ENCODE measurements at regions not wholly inside any gene's neighbourhood (a gene's known extent, or its start where the extent isn't known, plus 50 kb on each side); places are given as distances from the start of the nearest gene placed in this dataset.
"Not testable (repeated sequence)": the region's sequence is repeated elsewhere in the genome, so short reads cannot be mapped to it uniquely, and the experiment has no call there.

DNA sequence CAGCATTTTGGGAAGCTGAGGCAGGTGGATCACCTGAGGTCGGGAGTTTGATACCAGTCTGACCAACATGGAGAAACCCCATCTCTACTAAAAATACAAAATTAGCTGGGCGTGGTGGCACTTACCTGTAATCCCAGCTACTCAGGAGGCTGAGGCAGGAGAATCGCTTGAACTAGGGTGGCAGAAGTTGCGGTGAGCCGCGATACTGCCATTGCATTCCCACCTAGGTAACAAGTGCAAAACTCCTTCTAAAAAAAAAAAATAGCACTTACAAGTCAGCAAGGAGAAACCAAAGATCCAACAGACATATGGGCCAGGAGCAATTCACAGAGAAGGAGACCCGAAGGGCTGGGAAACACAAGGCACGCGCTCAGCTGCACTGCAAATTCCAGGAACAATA is 3951.3 kb upstream of the OR11H1 start:
- H2BK5ac ChIP-seq (ENCODE audit: low read depth, low read length); POLR2A ChIA-PET (ENCODE audit: partially characterized antibody); H3K4me3 ChIP-seq (ENCODE audit: extremely low read depth in 1 of 4, insufficient read depth in 2 of 4, low read depth in 3 of 4, low read length in 4 of 4); H4K5ac ChIP-seq (ENCODE audit: insufficient read length, low read depth, low read length); H2BK20ac ChIP-seq (ENCODE audit: low read length); H3K4ac ChIP-seq (replicated peaks; ENCODE audit: insufficient read length, low read depth, low read length); H3K27ac ChIP-seq (ENCODE audit: low read depth, low read length); H3K27me3 ChIP-seq (replicated peaks in 1 of 4; ENCODE audit: control insufficient read depth in 3 of 4, extremely low read depth in 1 of 4, insufficient read depth in 3 of 4, low read length in 3 of 4); H4K20me1 ChIP-seq (replicated peaks in 1 of 2; ENCODE audit: control insufficient read depth in 1 of 2, insufficient read depth in 2 of 2, low read length in 2 of 2); H3K9ac ChIP-seq (replicated peaks in 1 of 4; ENCODE audit: extremely low read depth in 1 of 4, low read depth in 3 of 4, low read length in 3 of 4); H3K18ac ChIP-seq (ENCODE audit: extremely low read depth, low read length); H3K36me3 ChIP-seq (ENCODE audit: control insufficient read depth in 2 of 4, insufficient read depth in 4 of 4, low read length in 3 of 4); H3K79me1 ChIP-seq (ENCODE audit: low read depth, low read length); H2AFZ ChIP-seq (ENCODE audit: low read length); H3K56ac ChIP-seq (replicated peaks; ENCODE audit: insufficient read length, low read depth, low read length); H3K79me2 ChIP-seq (ENCODE audit: control insufficient read depth in 1 of 2, insufficient read depth in 2 of 2, low read length in 2 of 2); H3K4me1 ChIP-seq (replicated peaks in 1 of 4; ENCODE audit: control insufficient read depth in 3 of 4, insufficient read depth in 4 of 4, low read length in 3 of 4); H4K8ac ChIP-seq (ENCODE audit: extremely low read depth, insufficient read depth, low read length); H2BK15ac ChIP-seq (ENCODE audit: low read length); H2BK120ac ChIP-seq (replicated peaks; ENCODE audit: low read depth, low read length); H3K4me2 ChIP-seq (ENCODE audit: insufficient read depth in 1 of 2, low read depth in 2 of 2, low read length in 2 of 2); H4K91ac ChIP-seq (replicated peaks; ENCODE audit: insufficient read length, low read length); H3K23me2 ChIP-seq (ENCODE audit: low read depth, low read length); H2BK12ac ChIP-seq (ENCODE audit: low read depth, low read length); DNase-seq (ENCODE audit: low read depth in 1 of 2, low spot score in 2 of 2); H2AK5ac ChIP-seq (ENCODE audit: low read depth, low read length); FAIRE-seq; H3K14ac ChIP-seq (ENCODE audit: insufficient read length); H3K23ac ChIP-seq (ENCODE audit: insufficient read length): not testable (repeated sequence)
- CTCF ChIA-PET (ENCODE audit: partially characterized antibody) = interaction anchor here (0.9 kb wide), 1 partner anchor 9 kb away, joined by 3 read pairs; no protein-coding TSS in a partner anchor
- WGBS, 2 experiments (ENCODE audit: extremely low coverage in 1 of 2, insufficient coverage in 1 of 2, insufficient read length in 1 of 2, insufficient replicate concordance in 2 of 2, low coverage in 1 of 2, low lambda C conversion rate in 2 of 2, missing lambda C conversion rate in 1 of 2) = 78% methylated on average over 9 of the region's 9 CpGs; no CpG with 5 or more reads in 1 of the 2 experiments
- peaks cover 71 to 85% of the 10 kb centered on the region in 2 experiments for H3K9me3 ChIP-seq (ENCODE audit: insufficient read depth in 2 of 2, low read depth in 1 of 2, low read length in 1 of 2)

DNA sequence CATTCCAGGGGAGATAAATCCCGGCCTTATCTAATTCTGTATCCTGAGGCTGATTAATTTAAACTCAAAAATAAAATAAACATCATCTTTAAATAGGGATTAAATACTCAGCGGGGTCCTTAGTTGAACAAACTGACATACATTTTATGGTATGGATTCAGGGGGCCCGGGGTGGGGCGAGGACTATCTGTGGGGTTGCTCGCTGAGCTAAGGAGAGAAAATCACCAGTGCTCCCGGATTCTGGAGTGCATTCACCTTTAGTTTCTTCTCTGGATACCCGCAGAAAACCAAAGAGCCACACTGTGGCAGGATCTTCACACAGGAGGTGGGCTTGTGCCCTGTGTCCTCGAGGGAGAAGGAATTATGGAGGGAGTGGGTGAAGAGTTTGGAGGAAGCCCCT is 3949.9 kb upstream of the OR11H1 start:
- H3K4me3 ChIP-seq (ENCODE audit: extremely low read depth in 1 of 4, insufficient read depth in 2 of 4, low read depth in 3 of 4, low read length in 4 of 4); H3K18ac ChIP-seq (ENCODE audit: extremely low read depth, low read length); H3K23ac ChIP-seq (ENCODE audit: insufficient read length); H3K27ac ChIP-seq (ENCODE audit: low read depth, low read length); H4K20me1 ChIP-seq (replicated peaks in 1 of 2; ENCODE audit: control insufficient read depth in 1 of 2, insufficient read depth in 2 of 2, low read length in 2 of 2); H2BK20ac ChIP-seq (ENCODE audit: low read length); H3K56ac ChIP-seq (replicated peaks; ENCODE audit: insufficient read length, low read depth, low read length); FAIRE-seq; H4K91ac ChIP-seq (replicated peaks; ENCODE audit: insufficient read length, low read length); H3K9ac ChIP-seq (replicated peaks in 1 of 4; ENCODE audit: extremely low read depth in 1 of 4, low read depth in 3 of 4, low read length in 3 of 4); H3K27me3 ChIP-seq (replicated peaks in 1 of 4; ENCODE audit: control insufficient read depth in 3 of 4, extremely low read depth in 1 of 4, insufficient read depth in 3 of 4, low read length in 3 of 4); CTCF ChIA-PET (ENCODE audit: partially characterized antibody); H2BK12ac ChIP-seq (ENCODE audit: low read depth, low read length); H3K14ac ChIP-seq (ENCODE audit: insufficient read length); H3K36me3 ChIP-seq (ENCODE audit: control insufficient read depth in 2 of 4, insufficient read depth in 4 of 4, low read length in 3 of 4); H3K4me2 ChIP-seq (ENCODE audit: insufficient read depth in 1 of 2, low read depth in 2 of 2, low read length in 2 of 2); H2BK15ac ChIP-seq (ENCODE audit: low read length); H3K79me2 ChIP-seq (ENCODE audit: control insufficient read depth in 1 of 2, insufficient read depth in 2 of 2, low read length in 2 of 2); H3K4ac ChIP-seq (replicated peaks; ENCODE audit: insufficient read length, low read depth, low read length); H2AK5ac ChIP-seq (ENCODE audit: low read depth, low read length); H2BK120ac ChIP-seq (replicated peaks; ENCODE audit: low read depth, low read length); H2BK5ac ChIP-seq (ENCODE audit: low read depth, low read length); H4K8ac ChIP-seq (ENCODE audit: extremely low read depth, insufficient read depth, low read length); DNase-seq (ENCODE audit: low read depth in 1 of 2, low spot score in 2 of 2); H2AFZ ChIP-seq (ENCODE audit: low read length); H3K79me1 ChIP-seq (ENCODE audit: low read depth, low read length); H4K5ac ChIP-seq (ENCODE audit: insufficient read length, low read depth, low read length); H3K23me2 ChIP-seq (ENCODE audit: low read depth, low read length); POLR2A ChIA-PET (ENCODE audit: partially characterized antibody); H3K4me1 ChIP-seq (replicated peaks in 1 of 4; ENCODE audit: control insufficient read depth in 3 of 4, insufficient read depth in 4 of 4, low read length in 3 of 4): not testable (repeated sequence)
- H3K9me3 ChIP-seq (ENCODE audit: insufficient read depth in 2 of 2, low read depth in 1 of 2, low read length in 1 of 2) = peaks cover 72 to 87% of the 10 kb centered on the region in 2 experiments
- WGBS, 2 experiments (ENCODE audit: extremely low coverage in 1 of 2, insufficient coverage in 1 of 2, insufficient read length in 1 of 2, insufficient replicate concordance in 2 of 2, low coverage in 1 of 2, low lambda C conversion rate in 2 of 2, missing lambda C conversion rate in 1 of 2) = 77% methylated on average over 8 of the region's 8 CpGs; no CpG with 5 or more reads in 1 of the 2 experiments

All from H1 (cell line).